SK-N-SH (cell line): ENCODE measurements at regions not wholly inside any gene's neighbourhood (a gene's known extent, or its start where the extent isn't known, plus 50 kb on each side); places are given as distances from the start of the nearest gene placed in this dataset.
A peak's percentile ranks its signal among the peaks of the same experiment; 100 is the strongest.

Experiments used
- ELF1 ChIP-seq: IDR thresholded peaks from 2 replicates; pipeline ENCODE4 v1.4.0; 2012
- FOXJ3 ChIP-seq: sonication (generic); formaldehyde crosslinking; IDR thresholded peaks from 2 replicates; pipeline ENCODE4 v1.5.1; 2020; ENCODE audit warnings: mild to moderate bottlenecking, missing genetic modification reagents
- FOXM1 ChIP-seq: IDR thresholded peaks from 2 replicates; pipeline ENCODE4 v1.4.0; 2012; ENCODE audit warnings: low read depth, mild to moderate bottlenecking
- GATA2 ChIP-seq: sonication (generic); formaldehyde crosslinking; IDR thresholded peaks from 2 replicates; pipeline ENCODE4 v1.5.0; 2020; ENCODE audit warnings: mild to moderate bottlenecking, missing genetic modification reagents
- JUND ChIP-seq: IDR thresholded peaks from 2 replicates; pipeline ENCODE4 v1.4.0; 2012
- MAX ChIP-seq: IDR thresholded peaks from 2 replicates; pipeline ENCODE4 v1.4.0; 2012; ENCODE audit warnings: low read depth
- NFIC ChIP-seq: IDR thresholded peaks from 2 replicates; pipeline ENCODE4 v1.4.0; 2012; ENCODE audit warnings: borderline replicate concordance
- POLR2AphosphoS5 ChIP-seq: IDR thresholded peaks from 2 replicates; pipeline ENCODE4 v1.6.1; 2012; ENCODE audit warnings: low read depth, low read length
- SMC3 ChIP-seq: IDR thresholded peaks from 2 replicates; pipeline ENCODE4 v1.6.1; 2012; ENCODE audit warnings: low read depth, low read length, improper control_type of control experiment
- TAF1 ChIP-seq: IDR thresholded peaks from 2 replicates; pipeline ENCODE4 v1.6.1; 2012; ENCODE audit warnings: low read depth, mild to moderate bottlenecking, low read length, moderate library complexity, borderline replicate concordance
- USF1 ChIP-seq: IDR thresholded peaks from 2 replicates; pipeline ENCODE4 v1.4.0; 2012; ENCODE audit warnings: low read depth, borderline replicate concordance
- YY1 ChIP-seq: IDR thresholded peaks from 2 replicates; pipeline ENCODE4 v1.4.0; 2012; ENCODE audit warnings: low read depth, mild to moderate bottlenecking
- TF ChIP-seq, protein P1 (sequence below): fragments of 200-600 bp; sonication (generic); IDR thresholded peaks from 2 replicates; pipeline ENCODE4 v1.6.1; 2017; ENCODE audit warnings: antibody characterized with exemption, mild to moderate bottlenecking, moderate library complexity

GRCh38 chr12:107503887-107504885 is 181.4 kb upstream of the PWP1 start:
- TF ChIP-seq, protein P1, sequence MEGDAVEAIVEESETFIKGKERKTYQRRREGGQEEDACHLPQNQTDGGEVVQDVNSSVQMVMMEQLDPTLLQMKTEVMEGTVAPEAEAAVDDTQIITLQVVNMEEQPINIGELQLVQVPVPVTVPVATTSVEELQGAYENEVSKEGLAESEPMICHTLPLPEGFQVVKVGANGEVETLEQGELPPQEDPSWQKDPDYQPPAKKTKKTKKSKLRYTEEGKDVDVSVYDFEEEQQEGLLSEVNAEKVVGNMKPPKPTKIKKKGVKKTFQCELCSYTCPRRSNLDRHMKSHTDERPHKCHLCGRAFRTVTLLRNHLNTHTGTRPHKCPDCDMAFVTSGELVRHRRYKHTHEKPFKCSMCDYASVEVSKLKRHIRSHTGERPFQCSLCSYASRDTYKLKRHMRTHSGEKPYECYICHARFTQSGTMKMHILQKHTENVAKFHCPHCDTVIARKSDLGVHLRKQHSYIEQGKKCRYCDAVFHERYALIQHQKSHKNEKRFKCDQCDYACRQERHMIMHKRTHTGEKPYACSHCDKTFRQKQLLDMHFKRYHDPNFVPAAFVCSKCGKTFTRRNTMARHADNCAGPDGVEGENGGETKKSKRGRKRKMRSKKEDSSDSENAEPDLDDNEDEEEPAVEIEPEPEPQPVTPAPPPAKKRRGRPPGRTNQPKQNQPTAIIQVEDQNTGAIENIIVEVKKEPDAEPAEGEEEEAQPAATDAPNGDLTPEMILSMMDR: no peak
- TF ChIP-seq JUND (no peak), FOXJ3 (0 out of 2 replicates have a peak, but pooled peaks have one; percentile 39), SMC3 (no peak), GATA2 (CRISPR knock-in tag) (peak; percentile 73), TAF1 (no peak), POLR2AphosphoS5 (no peak), USF1 (no peak), ELF1 (no peak), FOXM1 (no peak), MAX (no peak), NFIC (no peak), YY1 (no peak)
